Right renal cortex interstitium (tissue), 3 donors: ENCODE measurements at regions not wholly inside any gene's neighbourhood (a gene's known extent, or its start where the extent isn't known, plus 50 kb on each side); places are given as distances from the start of the nearest gene placed in this dataset.
"Not testable (repeated sequence)": the region's sequence is repeated elsewhere in the genome, so short reads cannot be mapped to it uniquely, and the experiment has no call there.

Experiments
- DNase-seq, 3 donors: peaks; one replicate each; pipeline ENCODE4 v3.0.0-alpha.2; 2013; ENCODE audit warnings: low read depth in 3 of 3, low spot score in 2 of 3

GRCh38 chr13:61144834-61145593, 270.6 kb downstream of the PCDH20 start:
- DNase-seq: no peak

DNA sequence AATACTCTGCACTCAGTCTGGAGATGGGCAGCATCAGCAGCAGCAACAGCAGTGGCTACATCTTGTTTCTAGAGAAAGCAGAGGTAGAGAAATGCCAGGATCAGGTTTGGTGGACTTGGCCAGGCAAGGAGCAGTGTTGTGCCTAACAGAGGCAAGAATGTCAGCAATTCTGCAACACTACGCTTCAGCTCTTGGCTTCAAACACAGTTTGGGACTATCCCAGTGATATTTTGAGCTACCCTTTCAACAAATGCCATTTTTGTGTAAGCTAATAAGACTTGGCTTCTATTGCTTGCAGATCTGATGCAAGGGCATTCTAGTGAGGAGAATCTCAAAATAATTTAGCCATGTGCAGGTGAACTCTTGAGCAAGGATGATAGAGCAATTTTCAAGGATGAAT, 271.3 kb downstream of the PCDH20 start:
- no peak for DNase-seq

GRCh38 chr13:61142506-61142905, 273.1 kb downstream of the PCDH20 start:
- DNase-seq: no peak

GRCh38 chr13:61138857-61139256, 276.8 kb downstream of the PCDH20 start:
- DNase-seq: no peak

GRCh38 chr13:61136515-61136914, 279.1 kb downstream of the PCDH20 start:
- no peak for DNase-seq

DNA sequence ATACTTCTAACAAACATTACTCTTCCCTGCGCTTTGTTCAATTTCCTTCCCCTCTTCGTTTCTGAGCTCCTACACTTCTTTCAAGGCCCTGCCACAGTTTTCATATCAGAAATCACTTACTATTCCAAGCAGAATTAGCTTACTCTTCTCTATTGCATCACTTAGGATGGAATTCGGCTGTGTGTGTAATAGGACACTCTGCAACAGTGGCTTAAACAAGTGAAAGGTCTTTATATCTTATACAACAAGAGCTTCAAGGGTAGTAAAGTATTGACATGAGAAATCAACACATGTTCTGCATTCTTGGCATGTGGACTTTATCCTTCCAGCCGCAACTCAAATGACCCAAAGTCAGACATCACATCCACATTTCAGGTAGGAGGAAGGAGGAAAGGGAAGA, 279.6 kb downstream of the PCDH20 start:
- no peak for DNase-seq

DNA sequence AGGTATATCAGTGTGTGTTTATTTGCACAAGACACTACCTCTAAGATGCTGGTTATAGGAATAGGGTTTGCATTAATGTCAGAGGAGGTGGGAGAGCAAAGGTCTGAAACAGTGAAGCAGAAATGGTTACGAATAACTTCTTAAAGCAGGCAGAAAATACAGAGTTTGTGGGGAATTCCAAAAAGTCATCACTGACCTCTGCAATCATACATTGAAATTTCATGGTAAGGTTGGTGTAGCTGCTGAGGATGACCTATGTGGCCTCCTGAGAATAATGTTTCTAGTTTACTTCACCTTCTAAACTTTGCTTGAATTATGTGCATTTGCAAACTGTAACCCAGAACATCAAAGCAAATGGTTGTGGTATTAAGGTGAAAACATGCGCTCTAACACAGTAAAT, 280.1 kb downstream of the PCDH20 start:
- no peak for DNase-seq

DNA sequence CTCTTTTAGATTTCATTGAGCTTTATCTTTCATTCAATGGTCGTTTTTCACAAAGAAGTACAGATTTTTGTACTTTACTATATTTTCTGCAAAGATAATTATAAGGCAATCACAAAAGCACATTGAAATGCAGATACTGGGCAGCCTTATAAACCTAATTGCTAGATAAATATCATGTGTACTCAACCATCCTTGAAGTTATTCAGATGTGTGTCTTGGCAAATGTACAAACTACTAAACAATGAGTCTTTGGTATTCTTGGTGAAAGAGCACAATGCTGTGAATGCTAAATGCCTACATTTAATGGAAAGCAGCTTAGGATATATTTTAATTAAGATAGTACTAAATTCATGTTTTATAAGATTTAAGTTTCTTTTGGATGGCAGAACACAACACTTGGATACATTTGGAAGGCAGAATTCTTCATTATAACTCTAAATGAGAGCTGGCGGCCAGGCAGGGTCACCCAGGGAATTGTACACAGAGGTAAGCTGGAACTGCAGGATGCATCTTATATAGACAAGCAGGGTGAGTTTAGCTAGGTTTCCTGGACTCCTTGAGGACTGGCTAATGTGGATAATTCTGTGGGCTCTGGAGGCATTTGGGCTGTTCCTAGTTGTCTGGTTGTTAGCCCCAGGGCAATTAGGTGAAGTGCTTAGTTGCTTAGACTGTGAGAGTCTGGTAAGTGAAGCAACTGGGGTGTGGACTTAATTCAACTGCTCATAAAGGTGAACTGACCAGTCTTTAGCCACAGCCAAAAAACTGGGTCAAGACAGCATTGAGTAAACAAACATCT, 286.6 kb downstream of the PCDH20 start:
- no peak for DNase-seq

DNA sequence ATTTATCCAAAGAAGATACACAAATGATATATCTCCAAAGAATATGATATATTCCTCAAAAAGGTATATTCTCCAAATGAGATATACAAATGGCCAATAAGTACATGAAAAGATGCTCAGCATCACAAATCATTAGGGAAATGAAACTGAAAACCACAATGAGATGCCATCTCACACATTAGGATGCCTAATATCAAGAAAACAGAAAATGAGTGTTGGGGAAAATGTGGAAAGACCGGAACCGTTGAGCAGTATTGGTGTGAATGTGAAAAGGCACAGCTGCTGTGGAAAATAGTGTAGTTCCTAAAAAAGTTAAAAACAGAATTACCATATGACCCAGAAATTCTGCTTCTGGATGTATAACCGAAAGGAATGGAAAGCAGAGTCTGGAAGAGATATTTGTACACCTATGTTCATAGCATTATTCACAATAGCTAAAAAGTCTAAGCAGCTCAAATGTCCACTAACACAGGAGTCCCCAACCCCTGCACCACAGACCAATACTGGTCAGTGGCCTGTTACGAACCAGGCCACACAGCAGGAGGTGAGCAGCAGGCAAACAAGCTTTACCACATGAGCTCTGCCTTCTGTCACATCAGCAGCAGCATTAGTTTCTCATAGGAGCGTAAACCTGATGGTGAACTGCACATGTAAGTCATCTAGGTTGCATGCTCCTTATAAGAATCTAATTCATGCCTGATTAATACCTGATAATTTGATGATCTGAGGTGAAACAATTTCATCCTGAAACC, 291.9 kb downstream of the PCDH20 start:
- DNase-seq: no peak

DNA sequence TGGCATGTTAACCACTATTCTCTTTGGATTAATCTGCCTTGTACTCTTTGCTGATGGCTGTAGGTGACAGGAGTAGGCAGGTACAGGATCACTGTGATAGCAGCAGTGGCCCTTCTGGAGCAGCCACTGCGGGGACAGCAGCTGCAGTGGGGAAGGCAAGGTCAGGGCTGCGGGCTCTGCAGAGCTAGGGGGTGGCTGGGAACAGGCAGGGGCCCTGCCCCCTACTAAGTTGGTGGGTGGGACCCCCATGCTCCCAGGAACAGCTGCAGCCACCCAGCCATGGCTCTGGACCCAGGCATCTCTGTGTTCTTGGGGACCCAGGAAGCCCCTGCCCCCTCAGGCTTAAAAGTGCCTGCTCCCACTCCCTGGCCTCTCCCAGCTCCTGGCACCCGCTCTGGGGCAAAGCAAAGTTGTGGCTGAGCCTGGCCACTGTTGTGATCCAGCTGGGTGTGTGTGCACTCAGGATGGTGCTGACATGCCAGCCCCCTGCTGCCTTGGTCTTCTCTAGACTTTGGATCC, 302.4 kb downstream of the PCDH20 start:
- DNase-seq: no peak

- no peak for DNase-seq
These were observed 304.1 kb downstream of the PCDH20 start for GRCh38 chr13:61111529-61111928.

DNA sequence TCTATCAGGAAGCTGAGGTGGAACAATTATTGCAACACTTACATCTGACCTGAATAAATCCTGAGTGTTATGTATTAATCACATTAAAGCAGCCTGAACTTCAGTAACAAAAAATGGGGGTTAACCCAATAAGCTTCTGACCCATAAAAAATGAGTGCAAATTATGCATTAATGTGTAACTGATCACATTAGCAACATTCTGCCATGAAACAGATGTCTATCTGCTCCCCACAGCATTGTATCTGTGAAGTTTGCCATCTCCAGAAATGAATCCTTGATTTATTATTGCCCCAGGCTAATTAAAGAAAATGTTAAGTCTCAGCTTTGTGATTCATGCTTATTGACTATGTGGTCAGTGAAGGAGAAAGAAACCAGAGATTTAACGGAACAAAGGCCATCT, 304.9 kb downstream of the PCDH20 start:
- DNase-seq: no peak

DNA sequence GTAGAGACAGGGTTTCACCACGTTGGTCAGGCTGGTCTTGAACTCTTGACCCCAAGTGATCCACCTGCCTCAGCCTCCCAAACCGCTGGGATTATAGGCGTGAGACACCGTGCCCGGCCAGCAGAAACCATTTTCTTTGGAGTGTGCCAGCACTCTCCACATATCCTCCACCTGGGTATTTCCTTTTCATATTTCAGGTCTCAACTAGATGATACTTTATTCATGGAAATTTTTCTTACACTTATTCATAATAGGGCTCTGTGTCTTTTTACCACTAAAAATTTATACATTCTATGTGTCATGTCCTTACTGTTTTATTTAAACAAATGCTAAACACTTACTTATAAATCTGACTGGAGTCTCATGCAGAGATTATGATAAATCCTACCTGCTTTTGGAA, 305.9 kb downstream of the PCDH20 start:
- DNase-seq: no peak

- no peak for DNase-seq
These were observed 307.7 kb downstream of the PCDH20 start for GRCh38 chr13:61107989-61108388.

GRCh38 chr13:61095885-61096284, 319.8 kb downstream of the PCDH20 start:
- DNase-seq: no peak

GRCh38 chr13:61094865-61095264, 320.8 kb downstream of the PCDH20 start:
- DNase-seq: no peak

DNA sequence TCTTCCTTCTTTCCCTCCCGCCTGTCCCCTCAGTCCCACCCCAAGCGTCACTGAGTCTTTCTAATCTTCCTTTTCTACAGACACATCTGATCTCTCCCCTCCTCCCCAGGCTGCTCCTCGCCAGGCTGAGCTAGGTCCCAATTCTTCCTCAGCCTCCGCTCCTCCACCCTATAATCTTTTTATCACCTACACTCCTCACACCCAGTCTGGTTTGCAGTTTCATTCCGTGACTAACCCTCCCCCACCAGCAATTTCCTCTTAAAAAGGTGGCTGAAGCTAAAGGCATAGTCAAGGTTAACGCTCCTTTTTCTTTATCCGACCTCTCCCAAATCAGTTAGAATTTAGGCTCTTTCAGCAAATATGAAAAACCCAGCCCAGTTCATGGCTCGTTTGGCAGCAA, 325.8 kb downstream of the PCDH20 start:
- not testable (repeated sequence) for DNase-seq

GRCh38 chr13:61086087-61086486, 329.6 kb downstream of the PCDH20 start:
- no peak for DNase-seq

- DNase-seq: no peak
These were observed 330.7 kb downstream of the PCDH20 start for GRCh38 chr13:61084988-61085387.

DNA sequence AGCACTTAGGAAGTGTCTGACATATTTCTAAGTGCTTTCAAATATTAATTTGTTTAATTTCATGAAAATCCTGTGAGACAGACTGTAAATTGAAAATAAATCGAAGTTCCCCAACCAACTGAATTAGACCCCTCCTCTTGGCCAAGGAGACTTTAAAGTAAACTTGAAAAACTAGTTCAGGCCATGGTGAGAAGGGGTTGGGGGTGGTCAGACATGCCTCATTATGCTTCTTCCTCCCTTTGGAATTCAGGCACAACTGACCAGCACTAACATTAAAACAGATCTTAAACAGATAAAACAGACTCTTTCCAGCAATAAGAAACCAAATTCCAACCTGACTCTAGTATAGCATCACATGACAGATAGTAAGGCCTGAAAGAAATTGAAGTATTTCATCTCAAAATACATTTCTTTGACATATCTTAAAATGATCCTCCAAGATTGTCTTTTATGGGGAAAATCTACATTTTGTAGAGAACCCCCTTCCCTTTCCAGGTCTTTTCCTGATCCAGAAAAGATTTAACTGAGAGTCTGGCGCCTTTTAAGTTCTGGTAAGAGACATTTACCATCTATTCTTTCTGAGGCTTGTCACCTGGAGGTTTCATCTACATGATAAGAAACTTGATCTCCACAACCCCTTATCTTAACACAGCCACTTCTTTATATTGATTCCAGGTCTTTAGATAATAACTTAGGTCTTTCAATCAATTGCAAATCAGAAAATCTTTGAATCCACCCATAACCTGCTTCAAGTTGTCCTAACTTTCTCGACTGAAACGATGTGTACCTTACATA, 336.5 kb downstream of the PCDH20 start:
- no peak for DNase-seq
